HG02678 (cell line): ENCODE measurements at regions not wholly inside any gene's neighbourhood (a gene's known extent, or its start where the extent isn't known, plus 50 kb on each side); places are given as distances from the start of the nearest gene placed in this dataset.
A peak's percentile ranks its signal among the peaks of the same experiment; 100 is the strongest.

Source experiments
- ATAC-seq: cut with Tn5 transposase; IDR thresholded peaks from one replicate; pipeline ENCODE4 v1.9.1; 2021; ENCODE audit warnings: mild to moderate bottlenecking, moderate library complexity; ENCODE audit not compliant: unreplicated experiment

GRCh38 chrX:65034668-65035445 lies 58.6 kb upstream of the ZC4H2 start, which contains the start of gene ZC3H12B:
Gene ZC3H12B, plus strand, starts transcription at chrX:65034826.
- peak; percentile 96 for ATAC-seq

GRCh38 chrX:65034292-65034667 lies 58.0 kb upstream of the ZC4H2 start:
- no peak for ATAC-seq
